ENCODE measurements at regions not wholly inside any gene's neighbourhood (a gene's known extent, or its start where the extent isn't known, plus 50 kb on each side); places are given as distances from the start of the nearest gene placed in this dataset.

- no peak for TF ChIP-seq CTCF (IDR thresholded peaks at IDR 0.05)
- no peak for TF ChIP-seq POLR2AphosphoS5 (IDR thresholded peaks at IDR 0.05)
Observed at GRCh38 chr14:101182476-101182875, 279.0 kb upstream of the RTL1 start.

Measured in prostate gland (tissue), 2 donors.